NCI-H748 (cell line): ENCODE measurements at regions not wholly inside any gene's neighbourhood (a gene's known extent, or its start where the extent isn't known, plus 50 kb on each side); places are given as distances from the start of the nearest gene placed in this dataset.

Experiments used
- DNase-seq: peaks from one replicate; lab custom pipeline; 2025; ENCODE audit not compliant: unreplicated experiment; lab: John Stamatoyannopoulos, UW

DNA sequence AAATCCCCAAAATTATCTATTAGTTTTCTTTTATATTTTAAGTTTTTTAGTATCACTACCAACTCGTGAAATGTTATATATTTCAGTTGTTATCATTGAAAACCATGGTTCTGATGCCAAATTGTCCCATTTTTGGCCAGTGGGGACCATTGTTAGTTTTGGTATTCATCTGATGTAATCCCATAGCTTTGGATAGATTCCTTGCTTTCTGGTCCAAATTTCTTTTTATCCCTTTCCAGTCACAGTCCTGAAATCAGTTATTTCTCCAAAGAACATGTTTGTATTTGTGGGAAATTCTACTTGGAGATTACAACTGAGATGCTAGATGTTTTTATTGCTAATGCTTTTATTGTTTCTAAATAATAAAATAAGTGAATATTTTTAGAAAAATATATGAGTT, 976.8 kb upstream of the CRIM1 start:
- DNase-seq = no peak

DNA sequence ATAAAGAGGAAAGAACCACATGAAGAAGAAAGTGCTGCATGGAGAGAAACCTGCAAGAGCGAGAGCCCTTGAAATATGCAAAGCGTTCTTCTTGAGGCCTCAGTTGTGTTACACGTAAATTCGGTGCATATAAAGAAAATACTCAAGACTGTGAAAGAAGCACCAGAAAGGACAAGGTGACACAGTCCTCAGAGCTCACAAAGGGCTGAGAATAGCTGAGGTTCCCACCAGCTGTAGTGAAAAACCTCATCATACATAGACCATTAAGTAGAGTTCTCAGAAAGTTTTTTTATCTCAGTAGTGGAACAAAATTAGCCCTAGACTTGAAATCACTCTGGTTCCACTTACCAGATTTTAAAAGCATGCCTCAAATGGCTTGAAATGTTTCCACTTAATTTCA, 980.7 kb upstream of the CRIM1 start:
- DNase-seq = no peak

DNA sequence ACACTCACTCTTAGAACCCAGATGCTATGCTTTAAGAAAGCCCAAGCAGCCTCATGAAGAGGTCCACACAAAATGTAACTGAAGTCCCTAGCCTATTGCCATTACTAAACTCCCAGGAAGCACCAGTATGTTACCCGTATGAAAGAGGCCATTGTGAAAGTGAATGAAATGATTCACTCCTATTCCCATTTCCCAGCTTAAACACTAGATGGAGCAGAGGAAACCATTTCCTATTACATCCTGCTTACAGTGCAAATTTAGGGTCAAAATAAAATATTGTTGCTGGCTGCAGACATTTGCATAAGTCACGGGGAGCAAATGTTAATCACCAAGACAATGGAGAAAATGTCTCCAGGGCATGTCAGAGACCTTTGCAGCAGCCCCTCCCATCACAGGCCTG, 989.7 kb upstream of the CRIM1 start:
- DNase-seq = no peak

DNA sequence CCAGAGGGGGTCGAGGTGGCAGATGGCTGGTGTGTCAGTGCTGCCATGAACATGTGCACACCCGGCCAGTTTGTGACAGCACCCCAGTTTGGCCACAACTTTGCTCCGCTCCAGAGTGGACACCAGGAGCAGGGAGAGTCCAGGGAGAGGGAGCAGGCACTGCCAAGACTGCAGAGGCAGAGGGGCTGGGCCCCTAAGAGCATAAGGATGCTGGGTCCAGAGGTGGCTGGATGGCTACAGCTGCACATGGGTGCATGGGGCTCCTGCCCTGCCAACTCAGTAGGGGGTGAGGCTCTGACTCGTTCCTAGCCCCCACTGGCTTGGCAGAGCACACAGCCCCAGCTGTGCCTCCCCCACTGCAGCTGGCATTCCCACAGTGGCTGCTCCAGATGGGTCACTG, 999.2 kb upstream of the CRIM1 start:
- DNase-seq = no peak

DNA sequence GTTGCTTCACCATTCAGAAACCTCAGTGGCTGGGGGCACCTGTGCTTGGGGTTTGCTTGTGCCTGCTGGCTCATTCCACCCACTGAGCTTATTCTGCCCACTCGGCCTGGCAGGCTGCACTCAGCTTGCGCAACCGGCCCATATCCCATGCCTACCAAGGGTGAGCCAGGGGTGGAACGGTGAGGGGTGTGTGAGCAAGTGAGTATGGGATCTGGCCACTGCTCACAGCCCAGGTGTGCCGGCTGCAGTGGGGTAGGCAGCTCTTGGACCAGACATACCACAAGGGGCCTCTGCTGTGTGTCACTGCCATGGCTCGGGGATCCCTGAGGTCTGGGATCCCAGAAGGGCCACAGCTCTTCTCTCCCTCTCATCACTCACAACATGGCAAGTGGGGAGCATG, 1000.5 kb upstream of the CRIM1 start:
- no peak for DNase-seq

DNA sequence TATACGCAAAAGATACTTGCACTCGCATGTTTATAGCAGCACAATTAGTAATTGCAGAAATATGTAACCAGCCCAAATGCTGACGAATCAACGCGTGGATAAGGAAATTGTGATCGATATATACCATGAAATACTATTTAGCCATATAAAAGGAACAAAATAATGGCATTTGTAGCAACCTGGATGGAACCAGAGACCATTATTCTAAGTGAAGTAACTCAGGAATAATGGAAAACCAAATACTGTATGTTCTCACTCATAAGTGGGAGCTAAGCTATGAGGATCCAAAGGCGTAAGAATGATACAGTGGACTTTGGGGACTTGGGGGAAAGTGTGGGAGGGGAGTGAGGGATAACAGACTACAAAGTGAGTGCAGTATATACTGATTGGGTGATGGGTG, 1008.0 kb upstream of the CRIM1 start:
- peak; percentile 9 for DNase-seq

DNA sequence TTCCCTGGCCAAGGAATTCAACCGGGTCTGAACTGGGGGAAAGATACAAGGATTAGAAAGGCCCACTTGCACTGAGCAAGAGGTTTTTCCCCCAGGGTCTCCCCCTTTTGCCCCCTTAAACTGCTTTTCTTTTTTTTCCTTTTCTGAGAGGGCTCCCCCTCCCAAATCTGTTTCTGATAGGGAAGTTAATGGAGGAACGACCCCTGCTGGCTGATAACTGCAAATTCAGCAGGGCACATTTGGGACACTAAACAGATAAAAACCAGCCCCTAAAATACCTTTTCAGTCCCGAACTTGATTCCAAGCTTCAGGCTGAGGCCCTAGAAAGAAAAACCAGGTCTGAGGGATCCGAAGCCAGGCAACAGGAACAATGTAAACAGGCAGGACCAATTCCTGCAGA, 1012.4 kb upstream of the CRIM1 start:
- DNase-seq = no peak

DNA sequence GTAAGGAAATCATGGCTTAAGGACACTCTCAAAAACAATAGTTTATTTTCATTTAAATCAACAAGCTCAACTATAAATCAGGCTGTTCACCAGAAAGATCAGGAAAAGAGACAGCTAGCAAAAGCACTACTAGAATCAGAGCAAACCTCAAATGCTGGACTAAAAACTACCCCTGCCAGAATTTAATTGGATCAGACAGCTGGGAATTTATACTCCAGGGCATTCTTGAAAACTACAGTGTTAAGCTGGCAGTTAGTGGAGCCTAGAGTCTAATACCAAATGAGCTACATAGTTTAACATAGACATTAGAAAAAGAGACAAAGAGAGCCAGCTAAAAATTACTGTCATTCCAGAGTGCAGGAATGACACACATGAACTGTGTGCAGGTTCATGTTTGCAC, 1016.4 kb upstream of the CRIM1 start:
- DNase-seq = no peak

DNA sequence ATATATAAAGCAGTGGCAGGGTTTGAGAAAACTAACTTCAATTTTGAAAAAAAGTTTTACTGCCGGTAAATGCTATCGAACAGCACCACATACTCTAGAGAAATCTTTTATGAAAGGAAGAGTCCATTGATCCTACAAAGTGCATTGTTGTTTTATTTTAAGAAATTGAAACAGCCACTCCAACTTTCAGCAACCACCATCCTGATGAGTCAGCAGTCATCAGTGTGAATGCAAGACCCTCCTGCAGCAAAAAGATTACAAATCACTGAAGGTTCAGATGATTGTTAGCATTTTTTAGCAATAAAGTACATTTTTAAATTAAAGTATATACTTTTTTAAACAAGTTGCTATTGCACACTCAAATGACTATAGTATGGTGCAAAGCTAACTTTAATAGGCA, 1017.7 kb upstream of the CRIM1 start:
- DNase-seq = no peak

DNA sequence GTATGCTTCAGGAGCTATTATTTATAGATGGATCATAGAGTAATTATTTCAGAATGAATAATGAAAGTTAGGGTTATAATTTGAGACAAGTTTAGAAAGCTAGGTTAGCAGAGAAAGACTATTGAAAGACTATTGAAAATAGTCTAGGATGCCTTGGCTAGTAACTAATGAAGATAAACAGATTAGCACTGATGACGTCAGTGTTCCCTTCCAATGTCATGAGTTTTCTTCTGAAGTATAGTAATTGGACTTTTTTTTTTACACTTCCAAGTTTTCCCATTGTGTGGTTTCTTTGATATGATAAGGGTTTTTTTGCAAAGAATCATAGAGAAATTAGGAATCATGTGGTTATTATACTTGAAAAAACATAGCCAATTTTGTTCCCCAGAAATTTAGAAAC, 1041.5 kb upstream of the CRIM1 start:
- no peak for DNase-seq

DNA sequence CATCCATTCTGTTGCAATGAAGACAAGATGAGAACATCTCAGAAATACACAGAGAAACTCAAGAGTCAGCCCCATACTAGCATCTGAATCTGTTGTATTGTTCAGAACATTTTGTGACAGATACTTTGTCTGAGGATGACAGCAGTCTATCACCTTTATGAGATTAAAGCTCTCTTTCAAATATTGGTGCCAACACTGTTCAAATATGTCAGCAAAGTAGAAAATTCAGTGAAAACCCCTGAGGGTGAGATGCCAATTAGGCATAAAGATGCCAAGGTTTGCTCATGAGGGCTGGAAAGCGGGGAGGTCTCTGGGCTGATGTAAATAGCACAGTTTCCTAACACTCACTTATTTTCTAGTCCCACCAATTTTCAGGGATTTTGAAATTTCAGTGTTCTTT, 1054.2 kb upstream of the CRIM1 start:
- DNase-seq = no peak

DNA sequence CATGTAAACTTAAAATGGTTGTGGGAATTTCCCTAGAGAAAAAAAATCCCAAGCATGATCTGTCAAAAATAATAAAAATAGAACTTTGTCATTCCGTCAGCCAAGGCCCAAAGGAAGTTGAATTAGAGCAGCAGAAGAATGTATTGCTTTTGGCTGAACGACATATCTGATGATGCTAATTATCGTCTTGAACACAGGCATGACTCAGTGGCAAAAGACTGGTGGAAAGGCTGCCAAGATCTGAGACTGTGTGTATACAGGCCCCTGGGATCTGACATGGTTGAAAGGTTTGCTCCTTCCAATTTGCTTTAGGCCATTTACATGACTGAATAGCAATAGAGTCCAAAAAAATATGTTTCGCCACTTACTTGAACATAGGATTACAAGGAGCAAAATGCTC, 1057.1 kb upstream of the CRIM1 start:
- no peak for DNase-seq

DNA sequence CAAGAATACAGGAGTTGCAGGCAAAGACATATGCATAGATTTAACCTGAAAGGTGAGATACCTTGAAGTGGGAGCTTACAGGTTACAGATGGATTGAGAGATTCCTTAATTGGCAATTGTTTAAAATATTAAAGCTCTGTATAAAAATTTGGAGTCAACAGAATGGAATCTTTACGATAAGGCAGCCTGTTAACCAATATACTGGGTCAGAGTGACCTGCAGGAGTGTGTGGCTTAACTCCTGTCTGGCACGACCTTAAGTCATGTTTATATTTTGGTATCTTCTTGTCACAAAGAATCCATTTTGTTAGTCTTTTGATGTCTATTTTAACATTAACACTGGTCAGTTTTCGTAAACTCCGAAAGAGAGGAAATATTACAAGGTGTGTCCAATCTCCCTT, 1058.2 kb upstream of the CRIM1 start:
- DNase-seq = no peak

DNA sequence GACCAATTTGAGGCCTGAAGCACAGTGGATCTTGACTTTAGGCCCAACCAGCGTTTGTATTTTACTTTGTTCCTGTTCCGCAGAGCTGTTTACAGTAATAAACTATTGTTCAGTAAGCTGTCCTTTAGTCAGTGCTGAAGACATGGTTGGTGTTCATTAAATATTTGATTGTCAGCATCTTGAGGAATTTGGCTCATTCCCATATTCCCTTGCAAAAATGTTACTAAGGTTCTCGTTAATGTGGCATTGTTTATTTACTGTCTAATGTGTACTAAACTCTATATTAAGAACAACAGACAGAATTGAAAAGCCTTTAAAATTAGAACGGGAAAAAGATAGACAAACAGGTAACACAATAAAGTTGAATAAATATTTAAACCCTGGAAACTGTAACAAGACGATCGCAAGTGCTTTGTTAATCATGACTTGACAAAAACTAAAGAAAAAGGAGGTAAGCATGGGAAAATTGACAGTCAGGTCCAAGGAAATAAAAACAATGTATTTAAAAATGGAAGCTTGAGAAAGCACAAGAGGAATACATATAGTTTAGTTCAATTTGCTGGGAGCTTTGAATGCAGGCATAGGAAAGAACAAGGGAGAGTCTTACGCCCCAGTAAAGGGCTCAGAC, 1060.8 kb upstream of the CRIM1 start:
- no peak for DNase-seq

DNA sequence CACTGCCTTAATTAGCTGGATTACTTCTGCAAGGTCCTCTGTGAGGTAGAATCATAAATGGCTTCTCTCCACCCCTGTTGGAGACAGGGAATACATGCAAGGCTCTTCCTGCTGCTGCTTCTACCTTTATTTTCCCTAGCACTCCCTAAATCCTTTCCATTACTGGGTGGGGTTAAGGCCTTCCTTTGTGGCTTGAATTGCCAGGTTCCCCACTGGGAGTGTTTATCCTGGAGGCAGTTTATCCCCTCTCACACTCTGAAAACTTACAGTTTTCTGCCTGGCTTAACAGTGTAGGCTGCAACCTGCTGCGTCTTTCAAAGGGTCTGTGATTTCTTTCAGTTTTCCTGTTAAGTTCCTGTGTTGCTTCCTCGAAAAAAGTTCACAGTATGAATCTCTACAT, 1062.3 kb upstream of the CRIM1 start:
- DNase-seq = no peak

DNA sequence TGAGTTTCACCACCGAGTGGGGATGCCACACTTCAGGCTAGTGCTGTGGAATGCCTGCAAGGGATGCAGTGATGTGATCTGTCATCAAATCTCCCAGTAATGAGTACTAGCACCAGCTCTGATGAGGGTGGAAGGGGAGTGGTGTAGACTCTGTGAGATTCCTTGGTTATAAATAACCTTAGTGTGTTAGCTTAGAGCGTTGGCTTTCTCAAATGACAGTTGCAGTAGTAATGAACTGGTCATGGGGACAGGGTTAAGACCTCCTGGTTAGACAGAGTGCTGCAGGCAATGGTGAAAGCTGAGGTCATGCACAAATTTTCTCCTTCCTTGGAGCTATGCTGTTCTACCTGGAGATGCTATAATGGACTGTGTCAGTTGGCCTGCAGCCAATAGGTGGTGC, 1063.4 kb upstream of the CRIM1 start:
- no peak for DNase-seq

DNA sequence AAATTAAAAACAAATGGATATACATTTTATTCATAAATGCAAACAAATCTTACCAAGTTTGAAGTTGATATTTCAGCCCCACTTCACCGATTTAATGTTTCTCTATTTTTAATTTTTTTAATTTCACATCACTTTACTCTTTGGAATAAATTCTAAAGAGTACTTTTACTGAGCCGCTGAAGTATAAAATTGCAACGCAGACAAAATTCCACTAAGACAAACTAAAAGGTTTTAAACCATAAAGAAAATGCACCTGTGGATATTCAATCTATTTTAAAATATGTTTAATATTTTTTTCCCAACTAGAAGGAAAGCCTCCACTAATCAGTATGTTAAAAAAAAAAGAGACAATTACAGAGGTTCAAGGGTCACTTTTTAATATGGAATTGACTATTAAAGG, 1073.9 kb upstream of the CRIM1 start:
- DNase-seq = no peak

DNA sequence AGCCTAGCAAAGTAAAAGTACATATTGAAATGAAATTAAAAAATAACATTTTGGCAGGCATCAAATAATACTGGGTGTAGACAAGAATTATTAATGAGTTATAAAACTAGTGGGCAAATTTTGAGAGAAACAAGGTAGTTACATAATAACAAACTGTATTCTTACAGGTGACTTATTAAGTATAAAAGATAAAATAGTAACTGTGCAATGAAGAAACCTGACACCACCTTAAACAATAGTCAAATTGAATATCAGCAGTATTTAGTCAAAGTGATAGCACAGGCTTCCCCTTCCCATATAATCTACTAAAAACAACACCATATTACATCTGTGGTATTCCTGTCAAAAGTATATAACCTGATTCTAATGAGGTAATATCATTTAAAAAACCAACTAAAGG, 1099.8 kb upstream of the CRIM1 start:
- DNase-seq = no peak

DNA sequence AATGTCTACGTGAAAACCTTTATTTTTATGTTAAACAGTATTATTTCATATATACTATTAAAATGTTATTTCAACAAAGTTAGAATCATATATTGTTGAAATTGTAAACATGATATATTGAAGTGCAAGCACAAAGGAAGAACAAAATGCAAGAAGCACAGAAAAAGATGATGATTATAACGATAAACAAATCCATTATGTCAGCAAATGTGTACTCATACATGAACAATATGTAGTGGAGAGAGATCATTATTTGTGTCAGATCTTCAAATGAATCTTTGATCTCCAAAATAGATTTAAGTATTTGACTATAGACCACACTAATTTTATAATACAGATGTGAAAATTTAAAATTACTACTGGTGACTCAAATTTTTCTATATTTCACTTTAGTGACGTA, 1104.4 kb upstream of the CRIM1 start:
- no peak for DNase-seq

DNA sequence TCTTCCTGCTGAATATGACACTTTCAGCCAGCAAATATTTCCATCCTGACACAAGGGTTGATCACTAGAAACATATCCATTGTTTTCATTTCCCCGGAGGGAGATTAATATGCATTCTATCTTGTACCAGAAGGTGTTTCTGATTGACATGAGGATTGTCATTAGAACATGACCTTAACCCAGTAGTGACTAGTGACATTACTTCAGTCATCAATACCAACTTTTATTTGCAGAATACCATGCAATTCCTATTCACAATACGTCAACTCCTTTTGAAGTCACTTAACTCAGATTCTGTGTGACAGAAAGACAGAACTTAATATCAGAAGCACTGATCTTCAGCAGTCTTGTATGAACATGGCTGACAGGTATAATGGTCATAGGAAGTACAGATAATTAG, 1108.9 kb upstream of the CRIM1 start:
- DNase-seq = no peak

DNA sequence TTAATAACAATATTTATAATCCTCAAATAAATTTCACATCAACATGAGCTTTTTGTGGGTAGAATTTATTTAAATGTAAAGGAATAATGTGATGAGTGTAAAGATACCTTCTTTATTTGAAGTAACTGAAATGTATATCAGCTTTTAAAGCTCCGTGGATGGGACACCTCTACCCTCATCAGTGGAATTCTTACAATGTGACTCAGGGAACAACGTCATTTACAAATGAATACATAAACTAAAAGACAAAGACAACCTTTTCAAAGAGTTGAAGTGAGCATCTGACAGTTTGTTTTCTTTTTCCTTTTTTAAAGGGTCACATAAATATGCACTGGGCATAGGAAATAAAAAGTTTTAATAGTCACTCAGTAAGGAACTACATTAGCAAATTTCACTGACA, 1127.0 kb upstream of the CRIM1 start:
- DNase-seq = no peak

DNA sequence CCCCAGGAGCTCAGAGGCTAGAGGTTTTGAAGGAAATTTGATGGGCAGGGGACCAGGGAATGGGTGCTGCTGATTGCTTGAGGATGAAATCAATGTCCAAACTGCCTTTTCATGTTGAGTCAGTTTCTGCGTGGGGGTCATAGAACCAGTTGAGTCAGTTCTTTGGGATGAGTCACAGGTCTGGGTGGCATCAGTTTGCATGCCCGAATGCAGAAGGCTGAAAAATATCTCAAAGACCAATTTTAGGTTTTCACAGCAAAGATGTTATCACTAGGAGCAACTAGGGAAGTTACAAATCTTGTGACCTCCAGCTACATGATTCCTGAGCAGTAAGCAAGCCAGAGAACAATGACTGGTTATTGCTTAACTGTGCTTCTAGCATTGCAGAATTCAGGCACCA, 1135.1 kb upstream of the CRIM1 start:
- no peak for DNase-seq

DNA sequence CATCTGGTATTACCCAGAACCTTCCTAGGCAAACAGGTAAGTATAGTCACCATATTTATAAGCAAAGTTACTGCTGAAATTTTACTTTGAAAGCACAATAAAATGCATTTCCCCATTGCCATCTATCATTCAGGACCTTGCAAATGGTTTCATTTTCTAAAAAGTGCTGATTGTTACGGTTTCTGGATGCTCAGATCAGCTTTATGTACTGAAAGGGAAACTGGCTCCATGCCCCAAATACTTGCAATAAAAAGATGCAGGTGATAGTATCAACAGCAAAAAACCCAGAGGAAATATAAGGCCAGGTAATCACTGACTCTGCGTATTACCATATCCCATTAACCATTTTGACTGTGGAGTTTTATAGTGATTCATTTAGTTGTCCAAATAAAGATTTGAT, 1150.7 kb upstream of the CRIM1 start:
- DNase-seq = no peak

DNA sequence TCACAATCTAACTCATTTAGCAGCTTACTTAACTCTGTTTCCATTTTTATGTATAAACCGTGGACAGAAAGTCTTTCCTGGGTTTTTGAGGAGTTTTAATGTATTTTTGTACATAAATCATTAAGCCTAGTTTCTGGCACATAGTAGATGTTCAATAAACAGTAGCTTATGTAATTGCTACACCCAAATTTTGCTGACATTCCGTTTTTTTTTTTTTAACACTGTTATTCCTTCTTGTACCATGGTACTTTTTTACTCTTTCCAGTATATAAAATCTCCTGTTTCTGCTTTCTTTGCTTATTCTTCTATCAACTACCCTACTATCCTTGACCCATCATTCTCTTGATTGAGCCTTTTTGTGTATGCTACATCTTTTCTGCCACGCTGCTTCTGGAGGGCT, 1151.3 kb upstream of the CRIM1 start:
- DNase-seq = no peak
